AG08396 (cell line): ENCODE measurements at regions not wholly inside any gene's neighbourhood (a gene's known extent, or its start where the extent isn't known, plus 50 kb on each side); places are given as distances from the start of the nearest gene placed in this dataset.

Source experiments
- DNase-seq: peaks from one replicate; pipeline ENCODE4 v3.0.0; 2012; ENCODE audit warnings: low spot score, mixed read lengths

DNA sequence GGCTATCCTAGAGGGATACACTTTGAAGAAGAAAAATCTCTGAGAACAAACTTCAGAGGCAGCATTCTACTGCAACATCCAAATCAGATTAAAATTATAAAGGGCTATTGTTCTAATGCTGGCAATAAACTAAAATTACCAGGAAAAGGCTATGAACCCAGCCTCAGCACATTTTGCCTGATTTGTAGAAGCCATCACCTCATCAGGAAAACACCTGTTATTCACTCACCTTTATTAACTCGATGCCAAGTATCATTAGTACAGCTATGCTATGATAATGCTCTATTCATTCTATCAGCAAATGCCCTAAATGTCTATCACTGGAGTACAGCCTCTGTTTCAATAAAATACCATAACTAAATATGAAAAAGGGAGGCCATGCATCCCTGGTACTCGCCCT lies 510.2 kb downstream of the RASEF start:
- DNase-seq = no peak

GRCh38 chr9:82553654-82554366 lies 509.1 kb downstream of the RASEF start:
- DNase-seq = no peak

DNA sequence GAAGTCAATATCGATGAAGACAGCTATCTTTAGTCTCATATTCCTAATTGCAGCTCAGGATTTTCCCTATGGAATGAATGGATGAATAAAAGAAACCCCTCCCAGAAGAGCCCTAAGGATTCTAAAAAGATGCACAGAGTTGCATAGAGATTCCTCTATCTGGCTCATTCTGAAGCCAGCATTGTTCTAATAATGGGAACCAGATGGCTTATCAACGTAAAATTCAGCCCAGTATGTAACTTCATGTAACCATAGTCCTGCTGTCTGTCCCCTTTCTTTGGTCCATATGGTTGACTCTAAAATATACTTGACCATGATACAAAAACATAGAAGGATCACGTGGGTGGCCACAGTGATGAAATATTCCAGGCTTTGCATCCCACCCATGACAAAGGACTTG lies 508.6 kb downstream of the RASEF start:
- DNase-seq = no peak

GRCh38 chr9:82555031-82555430 lies 507.9 kb downstream of the RASEF start:
- DNase-seq = no peak

- no peak for DNase-seq
Measured at GRCh38 chr9:82555431-82556051, 507.4 kb downstream of the RASEF start.

DNA sequence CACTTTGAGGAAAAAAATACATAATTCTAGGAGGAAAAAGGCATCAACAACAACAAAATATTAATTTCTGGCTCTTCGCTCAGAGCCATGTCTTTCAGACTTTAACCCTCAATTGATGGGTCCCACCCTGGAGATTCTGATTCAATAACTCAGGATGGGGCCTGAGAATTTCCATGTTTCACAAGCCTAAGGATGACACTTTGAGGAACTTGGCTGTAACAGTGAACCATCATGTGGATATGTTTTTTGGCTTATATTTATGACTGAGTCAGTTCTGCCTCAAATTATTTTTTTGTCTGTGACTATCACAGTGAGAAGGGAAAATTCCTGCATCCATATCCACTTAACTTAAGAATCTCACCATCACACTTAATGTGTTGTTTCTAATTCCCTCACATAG lies 504.6 kb downstream of the RASEF start:
- no peak for DNase-seq

DNA sequence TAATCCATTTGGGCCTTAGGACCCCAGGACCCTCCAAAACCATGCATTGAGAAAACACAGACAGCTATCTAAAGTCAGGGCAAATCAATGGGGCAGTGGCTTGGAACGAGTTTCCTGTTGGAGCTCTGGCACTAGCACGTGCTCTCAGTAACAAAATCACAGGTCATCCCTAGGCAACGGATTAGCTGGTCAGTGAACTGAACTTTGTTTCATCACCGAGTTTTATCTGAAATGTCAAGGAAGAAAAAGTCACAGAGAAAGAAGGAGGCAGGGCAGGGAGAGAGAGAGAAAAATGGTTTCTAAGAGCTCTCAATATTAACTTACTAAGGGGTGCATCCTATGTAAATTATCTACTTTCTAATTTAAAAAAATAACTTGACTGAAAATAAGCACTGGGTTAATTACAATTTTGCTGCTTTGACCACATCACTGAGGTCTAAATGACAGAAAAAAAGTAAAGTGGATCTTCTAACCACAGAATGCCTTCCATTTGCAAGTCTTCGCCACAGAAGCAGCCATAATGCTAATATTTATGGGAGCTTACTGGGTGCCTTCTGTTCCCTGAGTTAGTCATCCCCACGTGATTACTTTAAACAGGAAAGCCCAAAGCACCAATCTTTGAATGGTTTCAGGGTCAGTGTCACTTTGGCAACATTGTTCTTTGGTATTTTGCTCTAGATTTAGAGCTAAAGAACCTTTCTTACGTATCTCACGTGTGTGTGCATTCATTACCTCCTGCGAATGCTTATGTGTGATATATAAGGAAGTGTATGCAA lies 503.9 kb downstream of the RASEF start:
- DNase-seq = peak; percentile 33

- DNase-seq = no peak
Measured at GRCh38 chr9:82560036-82560435, 502.9 kb downstream of the RASEF start.

DNA sequence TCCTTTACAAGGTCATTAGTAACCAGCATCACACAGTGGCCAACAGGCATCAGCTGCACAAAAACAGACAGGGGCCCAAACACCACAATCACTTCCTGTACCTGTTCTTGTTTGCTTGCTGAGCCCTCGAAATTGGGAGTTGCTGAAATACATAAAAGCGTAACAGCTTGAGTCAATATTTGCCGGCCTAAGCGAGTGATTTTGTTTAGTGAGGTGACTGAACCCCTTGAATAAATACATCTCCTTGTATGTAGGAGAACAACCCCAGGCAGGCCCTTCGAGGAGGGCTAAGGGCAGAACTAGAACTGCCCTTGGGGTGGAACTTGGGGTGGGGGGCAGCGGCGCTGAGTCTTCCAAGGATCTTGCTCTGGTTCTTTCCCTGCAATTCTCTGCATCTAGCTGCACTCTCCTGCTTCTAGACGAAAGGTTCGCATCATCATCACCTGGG lies 502.5 kb downstream of the RASEF start:
- no peak for DNase-seq

DNA sequence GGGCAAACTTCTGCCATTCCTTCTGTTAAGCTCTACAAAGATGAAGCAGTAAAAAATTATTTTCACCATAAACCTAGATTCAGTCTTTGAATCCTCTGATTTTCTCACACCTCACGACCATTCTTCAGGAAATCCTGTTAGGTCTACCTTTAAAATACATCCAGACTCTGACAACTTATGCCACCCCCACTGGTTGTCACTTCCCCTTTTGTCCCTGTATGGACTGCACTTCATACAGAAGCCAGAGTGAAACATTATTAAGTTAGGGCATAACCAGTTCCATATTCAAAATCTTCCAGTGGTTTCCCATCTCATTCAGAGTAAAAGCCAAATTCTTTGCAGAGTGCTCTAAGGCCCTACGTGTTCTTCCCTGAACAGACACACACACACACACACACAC lies 499.8 kb downstream of the RASEF start:
- DNase-seq = no peak

DNA sequence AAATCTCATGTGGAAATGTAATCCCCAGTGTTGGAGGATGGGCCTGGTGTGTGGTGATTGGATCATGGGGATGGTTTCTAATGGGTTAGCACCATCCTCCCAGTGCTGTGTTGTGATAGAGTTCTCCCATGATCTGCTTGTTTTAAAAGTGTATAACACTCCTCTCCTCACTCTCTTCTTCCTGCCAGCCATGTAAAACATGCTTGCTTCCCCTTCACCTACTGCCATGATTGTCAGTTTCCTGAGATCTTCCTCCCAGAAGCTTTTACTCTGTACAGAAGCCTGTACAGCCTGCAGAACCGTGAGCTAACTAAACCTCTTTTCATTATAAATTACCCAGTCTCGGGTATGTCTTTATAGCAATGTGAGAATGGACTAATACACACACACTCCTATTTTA lies 499.1 kb downstream of the RASEF start:
- no peak for DNase-seq

DNA sequence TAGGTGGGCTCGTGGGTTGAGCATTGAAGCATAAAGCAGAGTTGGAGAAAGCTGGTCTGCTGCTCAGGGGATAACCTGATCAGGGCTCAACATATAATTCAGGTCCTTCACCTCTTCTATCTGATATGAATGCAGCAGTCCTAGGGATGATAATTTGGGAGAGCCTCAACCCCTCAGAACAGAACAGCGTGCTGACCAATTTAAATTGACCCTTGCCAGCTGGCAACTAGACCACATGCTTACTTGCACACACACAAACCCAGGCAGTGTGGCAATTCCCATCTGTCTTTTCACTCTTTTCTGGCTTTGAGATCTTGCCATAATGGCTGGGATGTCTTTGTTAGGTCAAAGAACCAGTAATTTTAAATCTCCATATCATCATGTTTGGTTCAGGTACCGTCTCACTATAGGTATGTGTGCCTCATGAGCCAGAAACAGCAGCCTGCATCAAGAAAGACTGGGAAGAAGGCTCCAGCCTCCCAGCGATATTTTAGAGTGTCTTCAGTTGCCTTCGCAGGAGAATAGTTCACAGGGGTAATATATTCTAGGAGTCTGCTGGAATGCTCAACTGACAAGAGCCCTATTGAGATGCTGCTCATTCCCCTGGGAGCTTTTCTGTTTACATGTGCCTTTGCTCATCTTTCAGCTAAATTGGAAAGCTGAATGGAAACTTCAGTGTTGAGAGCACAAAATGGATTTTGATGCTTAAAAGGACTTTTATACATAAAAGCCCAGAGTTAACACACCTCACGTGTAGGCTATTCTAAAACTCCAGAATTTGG lies 497.6 kb downstream of the RASEF start:
- DNase-seq = no peak

- no peak for DNase-seq
Measured at GRCh38 chr9:82567953-82568352, 495.0 kb downstream of the RASEF start.

DNA sequence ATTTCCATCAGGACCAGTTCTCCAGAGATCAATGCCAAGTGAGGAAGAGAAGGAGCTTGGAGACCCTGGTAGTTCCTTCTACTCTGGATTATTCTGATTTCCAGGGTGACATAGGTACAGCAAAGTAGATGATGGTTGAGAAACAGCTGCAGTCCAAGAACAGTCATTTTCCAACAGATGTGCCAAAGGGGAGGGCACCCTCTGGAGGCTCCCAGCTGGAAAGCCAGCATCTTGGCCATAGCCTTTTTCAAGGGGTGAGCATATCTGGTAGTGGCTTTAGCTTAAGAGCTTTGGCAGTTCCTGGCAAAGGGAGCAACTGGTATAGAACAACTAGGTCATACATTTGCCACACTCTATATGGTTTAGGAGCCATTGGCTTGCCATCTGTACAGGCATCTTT lies 492.7 kb downstream of the RASEF start:
- peak; percentile 9 for DNase-seq

- no peak for DNase-seq
Measured at GRCh38 chr9:82571540-82571939, 491.4 kb downstream of the RASEF start.

GRCh38 chr9:82572146-82572545 lies 490.8 kb downstream of the RASEF start:
- no peak for DNase-seq

- no peak for DNase-seq
Measured at GRCh38 chr9:82574911-82575310, 488.0 kb downstream of the RASEF start.

DNA sequence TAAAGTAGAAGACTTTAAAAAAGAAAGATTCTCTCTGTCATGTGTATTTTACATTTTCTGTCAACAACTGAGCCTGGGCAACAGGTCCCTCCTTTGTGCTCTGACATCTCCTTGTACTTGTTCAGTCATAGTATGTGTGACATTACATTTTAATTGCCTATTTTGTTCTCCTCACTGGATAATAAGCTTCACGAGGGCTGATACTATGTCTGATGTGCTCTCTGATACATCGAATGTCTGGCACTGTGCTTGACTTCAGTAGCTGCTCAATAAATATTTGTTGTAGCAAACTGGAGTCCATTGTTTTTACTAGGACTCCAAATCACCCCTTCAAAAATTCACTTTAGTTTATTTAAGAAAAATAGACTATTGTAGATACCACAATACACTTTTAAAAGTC lies 482.0 kb downstream of the RASEF start:
- no peak for DNase-seq

DNA sequence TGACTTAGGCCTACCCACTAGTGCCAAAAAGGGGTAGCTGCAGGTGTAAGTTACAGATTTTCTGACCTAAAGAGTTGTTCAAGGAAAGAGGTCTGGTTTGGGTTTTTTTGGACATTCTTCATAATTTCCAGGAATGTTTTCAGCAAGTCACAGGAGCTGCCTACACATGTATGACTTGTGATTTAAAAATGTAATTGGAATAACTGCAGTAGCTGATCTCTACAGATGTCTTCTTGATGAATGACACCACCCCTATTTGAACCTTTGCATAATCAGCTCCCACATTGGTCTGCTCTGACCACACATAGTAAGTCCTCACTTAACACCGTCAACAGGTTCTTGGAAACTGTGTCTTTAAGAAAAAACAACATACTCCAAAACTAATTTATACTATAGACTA lies 481.4 kb downstream of the RASEF start:
- no peak for DNase-seq

GRCh38 chr9:82581935-82582334 lies 481.0 kb downstream of the RASEF start:
- DNase-seq = no peak

DNA sequence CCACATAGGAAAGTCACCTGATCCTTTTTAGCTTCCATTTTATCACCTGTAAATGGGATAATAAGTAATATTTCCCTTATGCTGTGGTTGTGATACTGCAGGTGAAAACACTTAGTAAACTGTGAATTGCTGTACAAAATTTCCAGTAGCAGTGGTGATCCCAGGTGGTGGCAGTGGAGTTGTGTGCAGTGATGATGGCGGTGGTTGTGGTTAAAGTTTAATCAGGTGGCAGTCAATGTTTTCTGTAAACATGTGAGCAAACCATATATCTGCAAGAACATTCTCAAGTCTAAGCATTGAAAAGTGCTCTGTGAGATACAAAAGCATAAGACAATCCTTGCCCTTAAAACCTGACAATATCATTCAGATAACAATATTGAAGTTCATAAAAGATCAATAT lies 480.2 kb downstream of the RASEF start:
- no peak for DNase-seq

DNA sequence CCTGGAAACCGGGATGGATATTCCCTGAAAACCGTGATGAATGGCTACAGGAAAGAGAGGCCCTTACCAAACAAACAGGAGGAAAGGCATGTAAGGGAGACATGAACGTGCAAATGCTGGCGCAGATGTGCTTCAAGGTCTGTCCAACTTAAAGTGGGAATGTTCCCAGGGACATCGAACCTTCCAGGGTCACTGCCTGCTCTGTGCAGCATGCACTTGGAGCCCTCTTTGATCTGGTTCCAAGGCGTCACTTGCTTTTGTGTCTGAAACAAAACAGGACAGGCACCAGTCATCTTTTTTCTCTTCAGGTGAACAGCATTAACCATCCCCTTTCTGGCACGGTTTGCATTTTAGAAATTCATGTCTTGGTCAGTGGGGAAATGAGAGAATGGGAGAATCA lies 479.4 kb downstream of the RASEF start:
- no peak for DNase-seq
